ENCODE measurements at regions not wholly inside any gene's neighbourhood (a gene's known extent, or its start where the extent isn't known, plus 50 kb on each side); places are given as distances from the start of the nearest gene placed in this dataset.

DNA sequence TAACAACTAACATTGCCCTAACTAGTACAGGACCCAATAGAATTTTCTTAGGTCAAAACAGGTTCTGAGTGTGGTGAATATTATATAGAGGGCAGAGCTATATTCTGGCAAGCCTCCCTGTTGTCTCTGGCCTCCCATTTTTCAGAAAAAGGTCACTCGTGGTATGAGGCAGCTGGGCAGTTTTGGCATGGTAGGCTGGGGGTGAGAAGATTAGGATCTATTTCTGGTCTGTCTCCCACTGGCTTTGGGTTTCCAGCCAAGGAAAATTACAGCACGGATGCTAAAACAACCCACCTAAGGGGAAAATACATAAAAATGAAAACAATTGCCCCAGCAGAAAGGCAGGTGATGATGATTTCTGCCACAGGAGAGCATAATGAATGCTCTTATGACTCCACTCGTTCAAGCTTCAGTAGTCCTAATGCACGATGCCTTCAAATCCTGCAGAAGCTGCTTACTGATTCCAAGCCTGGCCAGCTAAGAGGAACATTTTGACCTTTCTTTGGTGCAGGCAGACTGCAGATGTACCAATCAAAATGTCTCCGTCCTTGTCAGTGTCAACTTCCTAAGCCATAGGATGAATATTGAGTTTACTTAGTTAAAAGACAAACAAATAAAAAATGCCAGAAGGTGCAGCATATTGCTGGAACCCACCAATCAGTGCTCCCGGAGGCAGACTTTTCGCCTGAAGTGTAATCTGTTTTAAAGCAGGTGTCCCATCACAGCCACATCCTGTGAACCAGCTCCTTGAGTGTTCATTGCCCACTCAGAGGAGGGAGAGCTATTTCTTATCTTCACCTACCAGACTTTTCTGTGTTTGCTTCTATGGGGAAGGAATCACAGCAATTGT, 435.4 kb downstream of the ZSWIM6 start:
- no peak for ATAC-seq
- no peak overlapping the region for H3K27ac ChIP-seq

DNA sequence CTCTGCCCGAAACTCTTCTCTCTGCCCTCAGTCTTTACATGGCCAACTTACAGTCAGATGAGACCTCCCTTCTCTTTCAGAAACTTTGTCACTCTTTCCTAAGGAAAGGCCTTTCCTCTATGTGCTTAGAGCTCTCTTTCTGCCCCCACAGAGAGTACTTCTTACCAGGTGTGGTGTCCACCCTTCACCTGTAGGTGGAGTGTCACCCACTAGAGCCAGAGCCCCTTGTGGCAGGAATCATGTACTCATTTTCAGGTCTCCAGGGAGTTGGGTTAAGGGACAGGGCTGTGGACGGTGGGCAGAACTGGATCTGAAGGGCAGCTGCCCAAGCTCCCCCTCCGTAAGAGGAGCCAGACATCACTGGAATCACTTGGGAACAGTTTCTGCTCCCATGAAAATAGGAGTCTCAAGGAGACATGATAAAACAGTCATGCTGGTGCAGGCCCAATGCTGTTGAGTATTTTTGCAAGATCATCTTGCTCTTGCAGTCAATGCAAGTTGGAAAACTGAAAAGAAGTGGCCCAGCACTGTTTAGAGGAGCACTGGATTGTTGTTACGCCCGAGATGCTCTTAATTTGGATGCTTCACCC, 436.7 kb downstream of the ZSWIM6 start:
- H3K9me3 ChIP-seq: no peaks in the 10 kb centered on the region
- no peak overlapping the region for H3K27ac ChIP-seq
- intact Hi-C loops (cut with DNase I): no loop called here
- no peaks in the 10 kb centered on the region for H3K36me3 ChIP-seq
- H3K4me3 ChIP-seq: no peak overlapping the region
- no peaks in the 10 kb centered on the region for H3K4me1 ChIP-seq
- ATAC-seq: peak; percentile 48 to 75
- TF ChIP-seq, protein P1, sequence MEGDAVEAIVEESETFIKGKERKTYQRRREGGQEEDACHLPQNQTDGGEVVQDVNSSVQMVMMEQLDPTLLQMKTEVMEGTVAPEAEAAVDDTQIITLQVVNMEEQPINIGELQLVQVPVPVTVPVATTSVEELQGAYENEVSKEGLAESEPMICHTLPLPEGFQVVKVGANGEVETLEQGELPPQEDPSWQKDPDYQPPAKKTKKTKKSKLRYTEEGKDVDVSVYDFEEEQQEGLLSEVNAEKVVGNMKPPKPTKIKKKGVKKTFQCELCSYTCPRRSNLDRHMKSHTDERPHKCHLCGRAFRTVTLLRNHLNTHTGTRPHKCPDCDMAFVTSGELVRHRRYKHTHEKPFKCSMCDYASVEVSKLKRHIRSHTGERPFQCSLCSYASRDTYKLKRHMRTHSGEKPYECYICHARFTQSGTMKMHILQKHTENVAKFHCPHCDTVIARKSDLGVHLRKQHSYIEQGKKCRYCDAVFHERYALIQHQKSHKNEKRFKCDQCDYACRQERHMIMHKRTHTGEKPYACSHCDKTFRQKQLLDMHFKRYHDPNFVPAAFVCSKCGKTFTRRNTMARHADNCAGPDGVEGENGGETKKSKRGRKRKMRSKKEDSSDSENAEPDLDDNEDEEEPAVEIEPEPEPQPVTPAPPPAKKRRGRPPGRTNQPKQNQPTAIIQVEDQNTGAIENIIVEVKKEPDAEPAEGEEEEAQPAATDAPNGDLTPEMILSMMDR (IDR thresholded peaks at IDR 0.05): peak; percentile 34
- DNase-seq: no peak
- H3K27me3 ChIP-seq (ENCODE audit: low read depth): no peaks in the 10 kb centered on the region

More for the DNA sequence above, 435.4 kb downstream of the ZSWIM6 start:
- Histone ChIP-seq H3K4me3 (no peak overlapping the region), H3K36me3 (no peaks in the 10 kb centered on the region), H3K4me1 (no peaks in the 10 kb centered on the region), H3K27me3 (ENCODE audit: low read depth) (no peaks in the 10 kb centered on the region), H3K9me3 (peaks cover 1% of the 10 kb centered on the region)
- DNase-seq: no peak
- TF ChIP-seq, protein P1 (IDR thresholded peaks at IDR 0.05): no peak
- intact Hi-C loops (cut with DNase I): no loop called here

DNA sequence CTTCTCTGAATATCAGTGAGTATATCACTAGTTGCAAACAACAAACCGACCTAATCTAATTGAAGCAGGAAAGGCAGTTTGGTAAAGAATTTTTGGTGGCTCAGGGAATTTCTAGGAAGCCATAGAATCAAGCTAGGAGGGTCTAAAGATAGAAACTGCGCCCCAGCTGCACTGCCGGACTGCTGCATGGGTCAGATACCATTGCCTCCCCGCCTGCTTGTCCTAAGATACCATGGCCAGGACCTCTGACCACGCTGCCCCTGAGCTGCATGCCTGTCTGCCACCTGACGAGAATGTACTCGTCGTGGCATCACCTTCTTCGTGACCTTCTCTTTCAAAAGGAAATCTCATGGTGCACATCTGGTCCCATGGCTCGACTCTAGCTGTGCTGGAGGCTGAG, 439.0 kb downstream of the ZSWIM6 start:
- ATAC-seq (no peak), DNase-seq (no peak)
- H3K4me1 ChIP-seq: no peaks in the 10 kb centered on the region
- intact Hi-C loops (cut with DNase I): no loop called here
- H3K9me3 ChIP-seq: no peaks in the 10 kb centered on the region
- H3K4me3 ChIP-seq: no peak overlapping the region
- TF ChIP-seq, protein P1 (IDR thresholded peaks at IDR 0.05): no peak
- no peaks in the 10 kb centered on the region for H3K27me3 ChIP-seq (ENCODE audit: low read depth)
- H3K36me3 ChIP-seq: no peaks in the 10 kb centered on the region
- no peak overlapping the region for H3K27ac ChIP-seq

DNA sequence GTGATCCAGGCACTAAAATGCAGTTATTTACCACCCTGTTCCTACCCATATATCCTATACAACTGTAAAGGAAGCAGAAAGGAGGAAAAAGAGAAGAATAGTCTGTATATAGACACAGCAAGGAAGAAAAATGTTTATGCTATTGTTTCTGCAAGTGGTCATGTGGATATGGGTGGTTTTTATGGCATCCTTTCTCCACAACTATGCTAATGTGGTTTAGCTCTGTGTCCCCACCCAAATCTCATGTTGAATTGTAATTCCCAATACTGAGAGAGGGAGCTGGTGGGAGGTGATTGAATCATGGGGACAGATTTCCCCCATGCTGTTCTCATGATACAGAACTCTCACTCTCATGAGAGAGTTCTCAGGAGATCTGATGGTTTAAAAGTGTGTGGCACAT, 439.8 kb downstream of the ZSWIM6 start:
- Histone ChIP-seq H3K27me3 (ENCODE audit: low read depth) (no peaks in the 10 kb centered on the region), H3K27ac (no peak overlapping the region), H3K4me3 (no peak overlapping the region), H3K9me3 (no peaks in the 10 kb centered on the region), H3K36me3 (no peaks in the 10 kb centered on the region), H3K4me1 (no peaks in the 10 kb centered on the region)
- TF ChIP-seq, protein P1 (IDR thresholded peaks at IDR 0.05): no peak
- no peak for ATAC-seq
- DNase-seq: no peak
- intact Hi-C loops (cut with DNase I): no loop called here

DNA sequence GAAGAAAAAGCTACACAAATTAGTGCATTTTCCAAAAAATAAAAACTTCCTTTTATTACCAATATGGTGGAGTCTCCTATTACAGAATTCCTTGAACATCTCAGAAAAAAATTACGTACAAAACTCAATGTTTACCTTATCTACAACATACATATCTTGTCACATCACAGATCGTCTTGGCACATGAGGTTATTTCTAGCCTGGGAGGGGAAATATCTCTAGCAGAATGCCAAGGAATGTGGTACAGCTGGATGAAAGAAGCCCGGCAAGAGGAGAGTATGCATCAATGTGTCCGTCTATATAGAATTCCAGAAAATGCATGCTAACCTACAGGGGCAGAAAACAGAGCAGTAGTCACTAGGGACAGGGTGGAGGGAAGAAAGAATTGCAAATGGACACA, 443.8 kb downstream of the ZSWIM6 start:
- Histone ChIP-seq H3K27me3 (ENCODE audit: low read depth) (no peaks in the 10 kb centered on the region), H3K4me1 (no peaks in the 10 kb centered on the region), H3K9me3 (no peaks in the 10 kb centered on the region), H3K27ac (no peak overlapping the region), H3K4me3 (no peak overlapping the region), H3K36me3 (no peaks in the 10 kb centered on the region)
- intact Hi-C loops (cut with DNase I): no loop called here
- TF ChIP-seq, protein P1 (IDR thresholded peaks at IDR 0.05): no peak
- ATAC-seq (no peak), DNase-seq (no peak)

Measured in lower lobe of right lung (tissue), 2 donors.